ENCODE measurements at regions not wholly inside any gene's neighbourhood (a gene's known extent, or its start where the extent isn't known, plus 50 kb on each side); places are given as distances from the start of the nearest gene placed in this dataset.

- no peaks in the 10 kb centered on the region for H3K4me1 ChIP-seq
- H3K4me3 ChIP-seq (ENCODE audit: low read depth, low read length): no peak overlapping the region
- no peak for DNase-seq
- no peaks in the 10 kb centered on the region for H3K27me3 ChIP-seq
- H3K9me3 ChIP-seq: no peaks in the 10 kb centered on the region
- H3K36me3 ChIP-seq: no peaks in the 10 kb centered on the region
- TF ChIP-seq, protein P1, sequence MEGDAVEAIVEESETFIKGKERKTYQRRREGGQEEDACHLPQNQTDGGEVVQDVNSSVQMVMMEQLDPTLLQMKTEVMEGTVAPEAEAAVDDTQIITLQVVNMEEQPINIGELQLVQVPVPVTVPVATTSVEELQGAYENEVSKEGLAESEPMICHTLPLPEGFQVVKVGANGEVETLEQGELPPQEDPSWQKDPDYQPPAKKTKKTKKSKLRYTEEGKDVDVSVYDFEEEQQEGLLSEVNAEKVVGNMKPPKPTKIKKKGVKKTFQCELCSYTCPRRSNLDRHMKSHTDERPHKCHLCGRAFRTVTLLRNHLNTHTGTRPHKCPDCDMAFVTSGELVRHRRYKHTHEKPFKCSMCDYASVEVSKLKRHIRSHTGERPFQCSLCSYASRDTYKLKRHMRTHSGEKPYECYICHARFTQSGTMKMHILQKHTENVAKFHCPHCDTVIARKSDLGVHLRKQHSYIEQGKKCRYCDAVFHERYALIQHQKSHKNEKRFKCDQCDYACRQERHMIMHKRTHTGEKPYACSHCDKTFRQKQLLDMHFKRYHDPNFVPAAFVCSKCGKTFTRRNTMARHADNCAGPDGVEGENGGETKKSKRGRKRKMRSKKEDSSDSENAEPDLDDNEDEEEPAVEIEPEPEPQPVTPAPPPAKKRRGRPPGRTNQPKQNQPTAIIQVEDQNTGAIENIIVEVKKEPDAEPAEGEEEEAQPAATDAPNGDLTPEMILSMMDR (IDR thresholded peaks at IDR 0.05; ENCODE audit: low read depth, low read length): no peak
Measured at GRCh38 chr20:59095140-59095539, 52.6 kb upstream of the PRELID3B start.

DNA sequence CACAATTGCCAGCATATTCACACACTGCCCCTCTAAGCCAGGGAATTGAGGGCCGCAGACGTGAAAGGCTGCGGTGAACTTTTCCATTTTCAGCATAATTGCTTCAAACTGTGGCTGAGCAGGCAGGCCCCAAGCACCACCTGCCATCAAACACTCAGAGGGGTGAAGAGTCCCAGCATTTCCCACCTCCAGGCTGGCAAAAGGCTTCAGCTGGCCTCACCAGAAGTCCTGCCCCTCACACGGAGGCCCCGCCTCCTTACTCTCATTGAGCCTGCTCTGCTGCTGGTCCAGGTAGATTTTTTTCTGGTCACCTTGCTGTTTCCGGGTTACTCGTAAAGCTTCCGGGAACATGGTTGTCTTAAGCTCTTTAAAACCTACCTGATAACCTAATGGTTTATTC, 52.0 kb upstream of the PRELID3B start:
- Histone ChIP-seq H3K4me3 (ENCODE audit: low read depth, low read length) (no peak overlapping the region), H3K9me3 (no peaks in the 10 kb centered on the region), H3K4me1 (no peaks in the 10 kb centered on the region), H3K36me3 (no peaks in the 10 kb centered on the region), H3K27me3 (no peaks in the 10 kb centered on the region)
- DNase-seq: no peak
- TF ChIP-seq, protein P1 (IDR thresholded peaks at IDR 0.05; ENCODE audit: low read depth, low read length): no peak

All from BE2C (cell line).